ENCODE measurements at regions not wholly inside any gene's neighbourhood (a gene's known extent, or its start where the extent isn't known, plus 50 kb on each side); places are given as distances from the start of the nearest gene placed in this dataset.
A peak's percentile ranks its signal among the peaks of the same experiment; 100 is the strongest.
"Not testable (repeated sequence)": the region's sequence is repeated elsewhere in the genome, so short reads cannot be mapped to it uniquely, and the experiment has no call there.

DNA sequence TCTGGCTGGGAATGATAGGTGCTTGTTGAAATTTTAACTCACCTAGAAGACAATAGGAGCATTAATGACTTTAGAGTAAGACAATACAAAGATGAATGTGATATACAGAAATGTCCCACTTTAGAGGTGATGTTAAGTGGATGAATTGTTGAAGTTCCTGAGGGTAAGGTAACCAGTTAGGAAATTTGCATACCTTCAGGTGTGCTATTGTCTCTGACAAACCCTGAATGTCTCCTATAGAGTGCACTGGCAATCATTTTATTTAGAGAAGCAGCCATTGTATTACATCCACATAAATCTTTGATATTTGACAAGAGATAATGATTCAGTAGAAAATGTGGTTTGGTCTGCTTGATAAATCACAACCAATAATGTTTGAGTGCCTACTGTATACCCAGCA is 228.5 kb downstream of the RNF144A start:
- DNase-seq (ENCODE audit: low read depth in 2 of 2, low spot score in 1 of 2) = no peak

DNA sequence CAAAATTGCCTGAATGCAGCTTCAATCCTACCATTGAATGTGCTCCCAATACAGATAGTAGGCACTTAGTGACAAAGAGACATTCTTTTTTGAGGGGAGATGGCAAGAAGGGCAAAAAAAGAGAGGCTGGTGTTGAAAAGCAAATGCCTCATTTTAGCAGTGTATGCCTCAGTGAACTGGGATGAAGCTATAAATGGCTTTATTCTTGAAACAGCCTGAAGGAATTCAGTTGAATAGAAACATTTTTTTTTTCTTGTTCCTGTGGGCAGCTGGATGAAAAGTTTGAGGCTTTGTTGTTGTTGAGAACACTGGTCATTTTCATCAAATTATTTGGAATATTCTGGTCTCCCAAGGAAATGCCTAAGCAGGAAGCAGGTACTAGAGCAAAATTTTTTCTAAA is 228.9 kb downstream of the RNF144A start:
- DNase-seq (ENCODE audit: low read depth in 2 of 2, low spot score in 1 of 2) = no peak

DNA sequence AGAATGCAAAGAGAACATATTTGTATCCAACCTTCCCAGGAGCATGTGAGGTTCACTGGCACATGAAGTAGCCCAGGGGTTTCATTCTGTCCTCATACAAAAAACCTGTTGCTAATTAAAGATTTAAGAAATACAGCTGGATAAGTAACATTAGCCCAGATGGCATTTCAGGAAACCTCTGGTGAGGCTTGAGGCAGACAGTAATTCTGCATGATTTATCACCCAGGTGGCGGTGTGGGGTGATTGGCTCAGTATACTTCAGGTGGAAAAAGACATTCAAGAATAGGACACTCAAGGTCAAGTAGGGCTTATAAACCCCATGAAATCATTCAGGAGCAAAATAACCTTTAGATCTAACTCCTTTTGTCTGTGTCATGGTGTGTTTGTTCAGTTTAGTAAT is 237.4 kb downstream of the RNF144A start:
- no peak for DNase-seq (ENCODE audit: low read depth in 2 of 2, low spot score in 1 of 2)

- DNase-seq (ENCODE audit: low read depth in 2 of 2, low spot score in 1 of 2) = no peak
Observed at GRCh38 chr2:7161501-7161900, 244.3 kb downstream of the RNF144A start.

- no peak for DNase-seq (ENCODE audit: low read depth in 2 of 2, low spot score in 1 of 2)
Observed at GRCh38 chr2:7165736-7166135, 248.5 kb downstream of the RNF144A start.

- no peak for DNase-seq (ENCODE audit: low read depth in 2 of 2, low spot score in 1 of 2)
Observed at GRCh38 chr2:7167801-7168411, 250.7 kb downstream of the RNF144A start.

- no peak for DNase-seq (ENCODE audit: low read depth in 2 of 2, low spot score in 1 of 2)
Observed at GRCh38 chr2:7169593-7169992, 252.4 kb downstream of the RNF144A start.

GRCh38 chr2:7178996-7179395 is 261.8 kb downstream of the RNF144A start:
- not testable (repeated sequence) for DNase-seq (ENCODE audit: low read depth in 2 of 2, low spot score in 1 of 2)

- DNase-seq (ENCODE audit: low read depth in 2 of 2, low spot score in 1 of 2) = no peak
Observed at GRCh38 chr2:7180638-7181370, 263.6 kb downstream of the RNF144A start.

- DNase-seq (ENCODE audit: low read depth in 2 of 2, low spot score in 1 of 2) = no peak
Observed at GRCh38 chr2:7182525-7182924, 265.3 kb downstream of the RNF144A start.

GRCh38 chr2:7189106-7189505 is 271.9 kb downstream of the RNF144A start:
- DNase-seq (ENCODE audit: low read depth in 2 of 2, low spot score in 1 of 2) = no peak

- DNase-seq (ENCODE audit: low read depth in 2 of 2, low spot score in 1 of 2) = no peak
Observed at GRCh38 chr2:7190587-7191324, 273.5 kb downstream of the RNF144A start.

DNA sequence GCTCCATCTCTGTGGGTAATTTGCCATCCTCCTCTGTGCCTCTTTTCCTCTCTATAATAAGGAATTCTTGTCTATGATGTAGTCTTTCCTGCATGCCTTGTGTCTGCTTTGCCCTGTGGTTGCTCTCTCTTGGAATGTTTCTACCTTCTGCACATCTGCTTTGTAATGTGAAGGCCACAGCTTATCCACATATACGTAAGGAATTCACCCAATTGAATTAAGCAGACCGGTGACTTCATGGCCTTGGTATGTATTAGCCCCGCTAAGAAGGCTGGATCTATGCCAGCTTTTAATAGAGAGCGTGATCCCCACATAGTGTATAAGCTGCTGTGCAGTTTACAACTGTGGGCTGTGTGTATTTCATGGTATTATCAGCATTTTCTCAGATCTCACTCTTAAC is 274.7 kb downstream of the RNF144A start:
- DNase-seq (ENCODE audit: low read depth in 2 of 2, low spot score in 1 of 2) = no peak

- DNase-seq (ENCODE audit: low read depth in 2 of 2, low spot score in 1 of 2) = no peak
Observed at GRCh38 chr2:7193457-7193856, 276.2 kb downstream of the RNF144A start.

DNA sequence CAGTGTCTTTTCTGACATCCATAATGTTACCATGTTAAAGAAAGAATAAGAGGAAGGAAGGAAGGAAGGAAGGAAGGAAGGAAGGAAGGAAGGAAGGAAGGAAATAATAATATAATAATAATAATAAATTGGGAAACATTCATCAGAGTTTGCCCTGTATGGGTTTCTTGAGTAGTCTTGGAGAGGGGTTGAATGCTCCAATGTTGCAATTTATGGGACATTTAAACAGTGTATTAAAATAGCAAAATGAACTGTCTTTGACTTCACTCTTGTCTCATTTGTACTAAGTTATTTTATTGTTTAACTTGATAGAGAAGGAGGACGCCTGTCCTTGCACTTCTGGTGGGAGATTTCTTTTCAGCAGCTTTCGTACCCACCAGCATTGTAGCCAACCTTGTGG is 277.7 kb downstream of the RNF144A start:
- no peak for DNase-seq (ENCODE audit: low read depth in 2 of 2, low spot score in 1 of 2)

DNA sequence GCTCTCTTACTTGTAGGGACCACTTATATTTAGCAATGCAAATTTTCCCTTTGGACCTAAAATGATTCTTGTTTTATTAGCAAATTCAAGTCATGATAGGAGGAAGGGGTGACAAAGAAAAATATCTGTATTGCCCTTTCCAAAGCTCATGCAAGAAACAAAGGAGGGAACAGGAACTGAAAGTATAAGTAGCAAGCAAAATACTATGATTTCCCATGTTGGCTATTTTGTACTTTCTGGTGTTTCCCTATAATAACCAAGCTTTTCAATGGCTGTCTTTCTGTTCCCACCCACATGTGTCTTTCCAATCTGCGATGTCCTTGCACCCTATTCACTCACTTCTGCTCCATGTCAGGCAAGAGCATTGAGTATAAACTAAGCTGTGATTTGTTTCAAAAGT is 279.7 kb downstream of the RNF144A start:
- DNase-seq (ENCODE audit: low read depth in 2 of 2, low spot score in 1 of 2) = no peak

GRCh38 chr2:7201851-7202250 is 284.6 kb downstream of the RNF144A start:
- no peak for DNase-seq (ENCODE audit: low read depth in 2 of 2, low spot score in 1 of 2)

DNA sequence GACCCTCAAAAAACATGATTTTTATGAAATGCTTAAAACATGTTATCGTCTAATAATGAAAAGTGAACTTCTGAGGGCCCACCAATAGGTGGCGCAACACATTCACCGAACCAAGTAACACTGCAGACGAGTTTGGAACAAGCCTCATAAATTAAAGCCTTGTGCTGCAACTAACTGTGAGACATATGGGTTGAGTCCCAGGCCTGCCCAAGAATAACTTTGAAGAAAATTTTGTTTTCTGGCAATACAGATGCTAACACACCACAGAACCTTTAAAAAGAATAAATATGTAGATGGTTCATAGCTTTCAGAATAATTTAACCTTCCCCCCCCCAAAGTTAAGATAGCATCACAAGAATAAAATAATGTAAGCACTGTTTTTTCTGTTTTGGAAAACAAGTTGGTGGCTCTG is 285.9 kb downstream of the RNF144A start:
- peak; percentile 3 to 29 for DNase-seq (ENCODE audit: low read depth in 2 of 2, low spot score in 1 of 2)

GRCh38 chr2:7205151-7205830 is 288.1 kb downstream of the RNF144A start:
- no peak for DNase-seq (ENCODE audit: low read depth in 2 of 2, low spot score in 1 of 2)

- DNase-seq (ENCODE audit: low read depth in 2 of 2, low spot score in 1 of 2) = no peak
Observed at GRCh38 chr2:7206111-7206810, 289.0 kb downstream of the RNF144A start.

DNA sequence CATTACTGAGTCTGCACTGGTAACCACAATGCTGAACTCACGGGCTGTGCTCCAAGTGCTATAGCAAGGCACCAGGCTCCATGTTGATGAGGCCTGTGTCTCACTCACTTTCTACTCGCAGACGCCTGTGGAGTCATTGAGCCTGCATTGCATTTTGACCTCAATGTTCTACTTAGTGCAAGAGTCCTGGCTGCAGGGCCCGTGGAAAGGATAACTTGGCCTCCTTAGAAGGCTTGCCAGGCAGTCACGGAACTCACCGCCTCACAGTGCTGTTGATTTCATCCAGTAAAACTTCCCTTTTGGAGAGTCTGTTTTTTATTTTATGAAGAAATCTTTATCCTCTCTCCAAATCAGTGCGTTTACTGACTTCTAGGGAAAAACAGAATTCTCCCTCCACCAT is 290.4 kb downstream of the RNF144A start:
- DNase-seq (ENCODE audit: low read depth in 2 of 2, low spot score in 1 of 2) = no peak
